NK-92 treated with Interleukin-12 subunit alpha and Interleukin-12 subunit beta, amount 100 ng/mL, for 24 hours (cell line): ENCODE measurements at regions not wholly inside any gene's neighbourhood (a gene's known extent, or its start where the extent isn't known, plus 50 kb on each side); places are given as distances from the start of the nearest gene placed in this dataset.
"Not testable (repeated sequence)": the region's sequence is repeated elsewhere in the genome, so short reads cannot be mapped to it uniquely, and the experiment has no call there.

ENCODE experiments used
- DNase-seq: peaks from one replicate; lab custom pipeline; 2025; lab: John Stamatoyannopoulos, UW

- DNase-seq: no peak
These were observed 302.9 kb upstream of the SUCLG2 start for GRCh38 chr3:67957268-67957667.

GRCh38 chr3:67947808-67948508, 293.5 kb upstream of the SUCLG2 start:
- no peak for DNase-seq

- DNase-seq: no peak
These were observed 292.0 kb upstream of the SUCLG2 start for GRCh38 chr3:67946436-67946835.

GRCh38 chr3:67943546-67943945, 289.1 kb upstream of the SUCLG2 start:
- DNase-seq: no peak

- DNase-seq: no peak
These were observed 287.1 kb upstream of the SUCLG2 start for GRCh38 chr3:67941433-67942030.

- no peak for DNase-seq
These were observed 286.0 kb upstream of the SUCLG2 start for GRCh38 chr3:67940210-67940952.

GRCh38 chr3:67937498-67938118, 283.2 kb upstream of the SUCLG2 start:
- no peak for DNase-seq

GRCh38 chr3:67930394-67930793, 276.0 kb upstream of the SUCLG2 start:
- not testable (repeated sequence) for DNase-seq

GRCh38 chr3:67923796-67924195, 269.4 kb upstream of the SUCLG2 start:
- DNase-seq: no peak

GRCh38 chr3:67920969-67921368, 266.6 kb upstream of the SUCLG2 start:
- DNase-seq: no peak

- DNase-seq: no peak
These were observed 265.9 kb upstream of the SUCLG2 start for GRCh38 chr3:67920311-67920710.

GRCh38 chr3:67916353-67916752, 261.9 kb upstream of the SUCLG2 start:
- DNase-seq: no peak

- DNase-seq: no peak
These were observed 253.3 kb upstream of the SUCLG2 start for GRCh38 chr3:67907735-67908134.

GRCh38 chr3:67906261-67906660, 251.8 kb upstream of the SUCLG2 start:
- no peak for DNase-seq

- no peak for DNase-seq
These were observed 247.3 kb upstream of the SUCLG2 start for GRCh38 chr3:67901681-67902080.

GRCh38 chr3:67898916-67899315, 244.5 kb upstream of the SUCLG2 start:
- no peak for DNase-seq

GRCh38 chr3:67897351-67898336, 243.2 kb upstream of the SUCLG2 start:
- DNase-seq: no peak

- no peak for DNase-seq
These were observed 241.7 kb upstream of the SUCLG2 start for GRCh38 chr3:67896130-67896529.

- DNase-seq: no peak
These were observed 240.1 kb upstream of the SUCLG2 start for GRCh38 chr3:67894510-67894909.

- no peak for DNase-seq
These were observed 229.9 kb upstream of the SUCLG2 start for GRCh38 chr3:67884345-67884744.

GRCh38 chr3:67883766-67884165, 229.4 kb upstream of the SUCLG2 start:
- no peak for DNase-seq

GRCh38 chr3:67882981-67883380, 228.6 kb upstream of the SUCLG2 start:
- DNase-seq: no peak
